CD4-positive, alpha-beta T cell (primary cell): ENCODE measurements at regions not wholly inside any gene's neighbourhood (a gene's known extent, or its start where the extent isn't known, plus 50 kb on each side); places are given as distances from the start of the nearest gene placed in this dataset.

ENCODE experiments used
- ATAC-seq: fragments of 200-7000 bp; cut with Tn5 transposase; one replicate; pipeline ENCODE4 v1.10.0; 2022; ENCODE audit warnings: mild to moderate bottlenecking; ENCODE audit not compliant: poor library complexity
- CTCF ChIA-PET: fragments of 350-600 bp; sonication (Branson Sonifier 250); formaldehyde crosslinking; loops from one replicate; lab custom pipeline; 2021; ENCODE audit warnings: antibody characterized with exemption, inconsistent platforms; lab: Charles Lee
- POLR2A ChIA-PET: fragments of 350-600 bp; sonication (Branson Sonifier 250); formaldehyde crosslinking; loops from one replicate; lab custom pipeline; 2021; ENCODE audit warnings: antibody characterized with exemption, inconsistent platforms; lab: Charles Lee
- DNase-seq, 14 experiments: peaks; one replicate each; pipeline ENCODE4 v3.0.0-alpha.2; 2013 to 2020; ENCODE audit warnings: mixed read lengths in 2 of 14
- H3K27ac ChIP-seq, 2 donors: one replicate each; pipeline versions ENCODE4 v1.5.1 to v1.7.0; 2013; ENCODE audit warnings: low read length in 2 of 2, low read depth in 1 of 2, mild to moderate bottlenecking in 1 of 2
- H3K27me3 ChIP-seq, 2 experiments: 1 replicate in 1 of 2; 2 replicates in 1 of 2; pipeline versions ENCODE4 v1.6.1 to v1.7.0; 2013; ENCODE audit warnings: low read length in 2 of 2, control low read depth in 1 of 2, mild to moderate bottlenecking in 1 of 2, moderate library complexity in 1 of 2; ENCODE audit not compliant: insufficient read depth in 2 of 2, control insufficient read depth in 1 of 2
- H3K36me3 ChIP-seq: one replicate; pipeline ENCODE4 v1.6.1; 2013; ENCODE audit warnings: low read length, control low read depth; ENCODE audit not compliant: insufficient read depth
- H3K4me1 ChIP-seq: one replicate; pipeline ENCODE4 v1.6.1; 2013; ENCODE audit warnings: low read length, control low read depth; ENCODE audit not compliant: insufficient read depth
- H3K4me3 ChIP-seq: one replicate; pipeline ENCODE4 v1.5.1; 2013; ENCODE audit warnings: mild to moderate bottlenecking, low read length, moderate library complexity
- H3K9me3 ChIP-seq, 2 experiments: 1 replicate in 1 of 2; 2 replicates in 1 of 2; pipeline versions ENCODE4 v1.6.1 to v1.7.0; 2013; ENCODE audit warnings: low read length in 2 of 2, mild to moderate bottlenecking in 2 of 2, control low read depth in 1 of 2, moderate library complexity in 1 of 2; ENCODE audit not compliant: control insufficient read depth in 1 of 2, insufficient read depth in 1 of 2
- H3K27ac Mint-ChIP-seq: one replicate; pipeline ENCODE4 v1.8.0; 2020; ENCODE audit warnings: mixed read lengths
- H3K27me3 Mint-ChIP-seq: one replicate; pipeline ENCODE4 v1.8.0; 2021; ENCODE audit warnings: mixed read lengths
- H3K36me3 Mint-ChIP-seq: one replicate; pipeline ENCODE4 v1.8.0; 2021; ENCODE audit warnings: low read depth, mixed read lengths
- H3K4me1 Mint-ChIP-seq: one replicate; pipeline ENCODE4 v1.8.0; 2021; ENCODE audit warnings: low read depth, mixed read lengths
- H3K4me3 Mint-ChIP-seq: one replicate; pipeline ENCODE4 v1.8.0; 2020; ENCODE audit warnings: mild to moderate bottlenecking, mixed read lengths
- H3K9me3 Mint-ChIP-seq: one replicate; pipeline ENCODE4 v1.8.0; 2020; ENCODE audit warnings: mixed read lengths
- CTCF ChIP-seq: fragments of 200-600 bp; IDR thresholded peaks from one replicate; pipeline ENCODE4 v1.8.0; 2022; ENCODE audit warnings: antibody characterized with exemption, mild to moderate bottlenecking
- intact Hi-C, 2 experiments: fragments of 100-400 bp; cut with DNase I in 1 of 2; cut with micrococcal nuclease in 1 of 2; formaldehyde crosslinking; loops; one replicate each; pipeline versions ENCODE4 v1.15.1 to v1.9.0; 2023 to 2025; cut with DNase I, micrococcal nuclease

DNA sequence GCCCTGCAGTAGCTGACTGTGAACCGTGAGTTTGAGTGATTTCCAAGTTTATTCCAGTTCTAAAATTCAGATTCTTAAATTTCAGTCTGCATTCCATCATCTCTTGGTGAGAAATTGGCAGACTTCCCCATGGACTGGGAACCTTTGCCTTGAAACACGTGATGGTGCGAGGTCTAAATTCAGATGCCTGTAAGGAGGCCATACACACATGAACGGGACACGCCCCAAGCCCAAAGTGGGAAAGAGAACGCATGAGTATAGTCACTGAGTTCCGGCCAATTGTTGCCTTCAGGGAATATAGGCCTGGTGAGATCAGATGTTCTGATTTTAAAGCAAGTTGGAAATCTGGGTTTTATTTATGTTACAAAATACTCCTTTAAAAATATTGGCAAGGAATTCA, 1084.4 kb upstream of the WWC1 start:
- no peak overlapping the region for H3K4me3 Mint-ChIP-seq
- no peak overlapping the region for H3K4me3 ChIP-seq
- no peaks in the 10 kb centered on the region for H3K27me3 Mint-ChIP-seq
- DNase-seq (no peak), ATAC-seq (no peak)
- CTCF ChIA-PET, result no interaction called here
- POLR2A ChIA-PET, result no interaction called here
- no peaks in the 10 kb centered on the region for H3K27me3 ChIP-seq
- peaks cover 0 to 4% of the 10 kb centered on the region in 2 experiments for H3K9me3 ChIP-seq
- TF ChIP-seq CTCF, result no peak
- H3K36me3 Mint-ChIP-seq, result no peaks in the 10 kb centered on the region
- no peak overlapping the region for H3K27ac ChIP-seq
- H3K9me3 Mint-ChIP-seq, result peaks cover 8% of the 10 kb centered on the region
- no peaks in the 10 kb centered on the region for H3K4me1 ChIP-seq
- H3K27ac Mint-ChIP-seq, result no peak overlapping the region
- H3K4me1 Mint-ChIP-seq, result no peaks in the 10 kb centered on the region
- H3K36me3 ChIP-seq, result no peaks in the 10 kb centered on the region
- intact Hi-C loops, result loop anchor here in 1 of 2 experiments (5.0 kb wide), 1 partner anchor 370 kb away; no protein-coding TSS in a partner anchor

GRCh38 chr5:167208911-167209310, 1082.5 kb upstream of the WWC1 start:
- no peak for ATAC-seq
- no peak for DNase-seq
- intact Hi-C loops, result loop anchor here in 1 of 2 experiments (5.0 kb wide), 1 partner anchor 372 kb away; no protein-coding TSS in a partner anchor
- POLR2A ChIA-PET, result no interaction called here
- CTCF ChIA-PET, result no interaction called here
- no peaks in the 10 kb centered on the region for H3K36me3 Mint-ChIP-seq
- H3K4me1 Mint-ChIP-seq, result no peaks in the 10 kb centered on the region
- H3K36me3 ChIP-seq, result no peaks in the 10 kb centered on the region
- H3K4me1 ChIP-seq, result no peaks in the 10 kb centered on the region
- no peak overlapping the region for H3K27ac Mint-ChIP-seq
- H3K4me3 ChIP-seq, result no peak overlapping the region
- no peak overlapping the region for H3K27ac ChIP-seq
- H3K27me3 ChIP-seq, result no peaks in the 10 kb centered on the region
- H3K27me3 Mint-ChIP-seq, result no peaks in the 10 kb centered on the region
- no peaks in the 10 kb centered on the region for H3K9me3 ChIP-seq
- no peak overlapping the region for H3K4me3 Mint-ChIP-seq
- no peak for TF ChIP-seq CTCF
- H3K9me3 Mint-ChIP-seq, result peaks cover 11% of the 10 kb centered on the region

- H3K4me1 ChIP-seq, result no peaks in the 10 kb centered on the region
- DNase-seq, result no peak
- no peaks in the 10 kb centered on the region for H3K36me3 Mint-ChIP-seq
- H3K27me3 ChIP-seq, result no peaks in the 10 kb centered on the region
- H3K27me3 Mint-ChIP-seq, result no peaks in the 10 kb centered on the region
- H3K9me3 ChIP-seq, result peaks cover 0 to 3% of the 10 kb centered on the region in 2 experiments
- POLR2A ChIA-PET, result no interaction called here
- no peak overlapping the region for H3K27ac Mint-ChIP-seq
- H3K4me3 ChIP-seq, result no peak overlapping the region
- no peak overlapping the region for H3K4me3 Mint-ChIP-seq
- CTCF ChIA-PET, result no interaction called here
- intact Hi-C loops, result no loop called here
- H3K36me3 ChIP-seq, result no peaks in the 10 kb centered on the region
- no peak for ATAC-seq
- TF ChIP-seq CTCF, result no peak
- H3K27ac ChIP-seq, result no peak overlapping the region
- no peaks in the 10 kb centered on the region for H3K4me1 Mint-ChIP-seq
- H3K9me3 Mint-ChIP-seq, result peaks cover 3% of the 10 kb centered on the region
Observed at GRCh38 chr5:167217097-167217743, 1074.2 kb upstream of the WWC1 start.
